HG03575 (cell line): ENCODE measurements at regions not wholly inside any gene's neighbourhood (a gene's known extent, or its start where the extent isn't known, plus 50 kb on each side); places are given as distances from the start of the nearest gene placed in this dataset.
"Not testable (repeated sequence)": the region's sequence is repeated elsewhere in the genome, so short reads cannot be mapped to it uniquely, and the experiment has no call there.

Experiments used
- ATAC-seq: cut with Tn5 transposase; IDR thresholded peaks from one replicate; pipeline ENCODE4 v1.9.1; 2021; ENCODE audit not compliant: unreplicated experiment, insufficient number of reproducible peaks, low FRiP score; ENCODE audit errors: extremely low read depth

DNA sequence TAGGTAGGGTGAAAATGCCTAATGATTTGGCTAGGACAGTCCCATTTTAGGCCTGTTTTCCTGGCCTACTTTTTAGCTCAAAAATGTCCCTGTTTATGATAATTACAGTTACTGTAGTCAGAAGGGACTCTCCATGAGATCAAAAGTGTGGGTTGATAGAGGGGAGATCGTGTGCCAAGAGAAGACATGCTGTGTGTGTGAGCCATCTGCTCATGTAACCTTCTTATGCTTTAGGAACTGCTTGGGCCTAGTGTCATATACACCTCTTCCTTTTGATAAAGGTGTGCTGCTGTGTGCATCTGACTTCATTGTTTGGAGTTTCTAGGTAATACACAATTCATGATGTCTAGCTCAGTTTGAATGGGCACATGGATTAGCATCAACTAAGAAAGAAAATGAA, 786.5 kb downstream of the PDCD6IP start:
- no peak for ATAC-seq

DNA sequence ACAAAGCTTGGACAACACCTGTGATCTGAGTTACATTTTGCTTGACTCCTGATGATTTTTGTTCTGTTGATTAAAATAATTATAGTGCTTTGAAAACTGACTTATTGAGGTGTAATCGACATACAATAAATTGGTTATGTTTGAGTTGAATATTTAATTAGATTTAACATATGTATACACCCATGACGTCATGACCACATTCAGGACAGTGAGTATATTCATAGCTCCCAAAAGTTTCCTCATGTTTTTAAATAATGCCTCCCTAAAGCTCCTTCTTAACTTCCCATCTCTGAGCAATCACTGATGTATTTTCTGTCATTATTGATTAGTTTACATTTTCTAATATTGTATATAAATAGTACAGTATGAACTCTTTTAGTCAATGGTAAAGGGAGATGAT, 801.2 kb downstream of the PDCD6IP start:
- no peak for ATAC-seq

DNA sequence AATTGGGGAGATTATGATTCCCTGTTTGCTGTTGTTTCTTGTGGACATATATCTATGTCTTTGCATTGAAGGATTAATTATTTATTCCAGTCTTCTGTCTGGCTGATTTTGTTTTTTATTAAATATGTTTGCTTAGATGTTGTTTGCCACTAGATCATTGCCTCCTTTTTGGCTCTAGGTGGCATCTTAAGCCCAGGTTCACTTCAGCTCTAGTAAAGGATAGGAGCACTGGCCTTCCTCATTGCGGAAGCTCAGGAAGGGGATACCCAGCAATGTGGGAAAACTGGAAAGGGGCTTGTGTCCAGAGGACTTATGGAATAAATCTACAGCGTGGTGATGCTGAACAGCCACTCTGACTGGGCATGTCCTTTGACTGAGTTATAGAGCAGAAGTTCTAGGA, 821.6 kb downstream of the PDCD6IP start:
- no peak for ATAC-seq

DNA sequence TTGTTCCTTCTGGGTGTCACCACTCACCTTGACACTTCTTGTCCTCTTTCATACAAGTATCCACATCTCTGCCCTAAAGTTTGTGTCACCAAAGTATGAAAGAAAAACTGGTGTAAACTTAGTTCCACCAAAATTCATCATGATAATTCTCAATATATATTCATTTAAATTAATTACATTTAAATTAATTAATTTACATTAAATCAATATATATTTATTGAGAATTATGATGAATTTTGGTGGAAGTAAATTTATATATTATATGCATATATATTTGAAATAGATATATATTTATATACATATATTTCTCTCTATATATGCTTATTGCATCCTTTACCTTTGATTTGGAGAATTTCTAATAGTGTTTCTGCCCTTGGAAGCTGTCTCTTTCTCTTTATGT, 828.3 kb downstream of the PDCD6IP start:
- no peak for ATAC-seq

DNA sequence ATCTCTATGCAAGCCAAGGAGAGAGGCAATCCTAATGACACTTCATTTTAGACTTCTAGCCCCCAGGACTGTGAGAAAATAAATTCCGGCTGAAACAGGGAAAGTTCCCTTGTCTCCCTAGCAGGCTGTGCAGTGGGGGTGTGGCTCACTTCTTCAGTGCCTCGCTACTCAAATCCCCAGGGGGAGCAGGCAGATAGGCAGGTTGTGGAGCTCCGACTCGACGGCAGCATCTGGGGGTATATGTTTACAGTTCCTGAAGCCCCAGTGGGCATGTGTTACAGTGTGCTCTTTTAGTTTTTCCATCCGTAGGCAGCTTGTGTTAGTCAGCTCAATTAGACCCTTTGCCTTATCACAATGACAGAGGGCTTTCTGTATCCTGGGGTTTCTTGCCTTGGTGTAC, 836.5 kb downstream of the PDCD6IP start:
- no peak for ATAC-seq

DNA sequence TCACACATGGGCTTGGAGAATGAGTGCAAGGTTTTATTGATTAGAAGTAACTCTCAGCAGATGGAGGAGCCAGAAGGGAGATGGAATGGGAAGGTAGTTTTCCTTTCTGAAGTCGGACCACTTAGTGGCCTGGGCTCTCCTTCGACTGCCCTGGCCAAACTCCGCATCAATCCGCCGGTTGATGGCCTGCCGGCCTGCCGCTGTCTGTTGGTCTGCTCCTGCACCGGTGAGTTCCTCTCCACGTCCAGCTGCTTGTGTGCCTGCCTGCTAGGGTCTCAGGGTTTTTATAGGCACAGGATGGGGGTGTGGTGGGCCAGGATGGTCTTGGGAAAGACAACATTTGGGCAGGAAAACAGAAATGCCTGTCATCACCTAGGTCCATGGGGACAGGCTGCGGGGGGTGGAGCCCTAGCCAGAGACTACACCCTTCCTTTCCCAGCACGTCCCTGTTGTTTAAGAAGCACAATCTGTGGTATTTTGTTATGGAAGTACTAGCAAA, 837.0 kb downstream of the PDCD6IP start:
- no peak for ATAC-seq

DNA sequence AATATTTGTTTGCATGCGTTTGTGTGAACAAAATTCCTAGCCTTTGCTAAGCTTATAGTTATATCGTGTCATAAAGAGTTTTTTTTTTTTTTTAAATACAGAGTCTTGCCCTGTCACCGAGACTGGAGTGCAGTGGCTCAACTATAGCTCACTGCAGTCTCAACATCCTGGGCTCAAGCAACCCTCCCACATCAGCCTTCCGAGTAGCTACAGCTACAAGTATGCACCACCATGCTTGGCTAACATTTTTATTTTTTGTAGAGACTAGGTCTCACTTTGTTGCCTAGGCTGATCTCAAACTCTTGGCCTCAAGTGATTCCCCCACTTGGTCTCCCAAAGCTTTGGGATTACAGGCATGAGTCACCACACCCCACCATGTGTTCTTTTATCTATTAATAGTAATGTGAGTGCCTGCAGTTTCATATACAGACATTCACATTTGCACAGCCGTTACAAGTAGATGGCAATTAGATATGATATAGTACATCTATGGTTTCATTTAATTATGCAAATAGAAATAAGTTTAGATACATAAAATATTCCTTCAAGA, 848.6 kb downstream of the PDCD6IP start:
- ATAC-seq: no peak

DNA sequence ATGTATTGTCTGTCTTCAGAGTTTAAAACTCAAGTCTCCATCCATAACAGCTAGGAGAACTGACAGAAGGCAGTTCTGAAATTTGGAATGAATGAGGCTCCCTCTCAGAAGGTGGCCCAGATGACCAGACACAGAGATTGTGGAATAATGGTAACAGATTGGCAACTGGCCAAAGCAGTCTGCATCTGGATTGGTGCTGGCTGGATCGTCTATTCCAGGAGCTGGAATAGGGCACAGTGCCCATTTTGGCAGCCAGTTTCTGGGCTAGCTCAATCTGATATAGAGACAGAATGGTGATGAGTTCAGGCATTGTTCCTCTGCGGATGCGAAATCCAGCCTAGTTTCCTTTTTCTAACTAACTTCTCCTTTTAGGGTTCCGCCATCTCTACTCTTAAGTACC, 851.7 kb downstream of the PDCD6IP start:
- no peak for ATAC-seq

DNA sequence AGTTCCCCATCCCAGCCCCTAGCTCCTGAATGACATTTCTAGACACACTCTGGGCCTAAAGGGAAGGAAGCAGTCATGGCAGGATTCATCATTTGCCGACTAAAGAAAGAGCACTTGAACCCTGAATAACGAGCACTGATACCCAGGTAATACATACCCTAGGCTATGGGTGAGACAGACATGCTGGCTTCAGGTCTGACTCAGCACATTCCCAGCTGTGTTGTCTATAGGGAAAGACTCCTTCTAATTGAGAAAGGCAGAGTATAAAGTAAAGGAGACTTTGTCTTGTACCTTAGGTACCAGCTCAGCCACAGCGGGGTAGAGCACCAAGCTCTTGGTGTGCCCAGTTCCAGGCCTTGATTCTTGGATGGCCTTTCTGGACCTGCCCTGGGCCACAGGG, 870.5 kb downstream of the PDCD6IP start:
- ATAC-seq: no peak

DNA sequence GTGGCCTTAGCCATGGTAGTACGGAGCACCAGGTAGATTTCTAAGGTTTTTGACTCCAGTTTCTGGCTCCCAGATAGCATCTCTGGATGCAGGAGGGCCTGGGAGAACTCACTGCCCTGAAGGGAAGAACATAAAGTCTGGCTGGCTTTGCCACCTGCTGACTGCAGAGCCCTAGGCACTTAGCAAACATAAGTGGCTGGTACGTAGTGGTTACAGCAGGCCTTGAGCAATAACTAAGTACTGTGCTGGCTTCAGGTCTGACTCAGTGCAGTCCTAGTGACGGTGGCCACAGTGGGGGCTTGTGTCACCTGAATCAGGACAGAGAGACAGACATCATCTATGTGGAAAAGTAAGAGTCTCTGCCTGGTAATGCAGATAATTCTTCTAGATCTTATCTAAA, 871.1 kb downstream of the PDCD6IP start:
- ATAC-seq: no peak

DNA sequence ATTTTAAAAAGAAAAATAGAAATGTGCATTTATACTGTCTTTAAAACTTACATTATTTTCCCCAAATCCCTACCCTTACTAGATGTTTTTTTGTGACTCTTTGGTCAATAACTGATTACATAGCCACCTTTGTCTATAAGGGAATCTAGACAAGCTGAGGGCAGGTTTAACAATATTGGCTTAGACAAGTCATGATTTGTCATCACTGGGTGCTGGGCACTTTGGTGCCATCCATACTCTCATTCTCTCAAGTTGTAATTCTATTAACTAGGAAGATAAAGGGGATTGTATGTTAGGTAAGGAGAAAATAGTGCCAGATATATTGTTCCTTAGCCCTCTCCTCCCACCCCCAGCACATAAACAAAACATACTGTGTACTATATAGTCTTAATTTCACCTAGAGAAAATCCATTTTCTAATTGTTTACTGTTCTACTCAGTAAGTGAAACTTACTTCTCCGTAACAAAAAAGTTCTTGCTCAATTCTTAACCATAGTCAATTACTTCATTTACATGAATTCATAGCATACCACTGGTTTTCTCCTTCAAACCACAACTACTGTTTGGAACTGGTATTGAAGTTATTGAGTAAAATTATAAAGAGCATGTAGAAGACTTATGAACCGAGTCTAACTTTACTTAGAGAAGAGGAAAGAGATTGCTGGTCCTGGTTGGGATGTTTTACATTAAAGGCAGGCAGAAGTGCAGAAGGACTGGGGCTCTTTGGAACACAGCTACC, 877.1 kb downstream of the PDCD6IP start:
- no peak for ATAC-seq

DNA sequence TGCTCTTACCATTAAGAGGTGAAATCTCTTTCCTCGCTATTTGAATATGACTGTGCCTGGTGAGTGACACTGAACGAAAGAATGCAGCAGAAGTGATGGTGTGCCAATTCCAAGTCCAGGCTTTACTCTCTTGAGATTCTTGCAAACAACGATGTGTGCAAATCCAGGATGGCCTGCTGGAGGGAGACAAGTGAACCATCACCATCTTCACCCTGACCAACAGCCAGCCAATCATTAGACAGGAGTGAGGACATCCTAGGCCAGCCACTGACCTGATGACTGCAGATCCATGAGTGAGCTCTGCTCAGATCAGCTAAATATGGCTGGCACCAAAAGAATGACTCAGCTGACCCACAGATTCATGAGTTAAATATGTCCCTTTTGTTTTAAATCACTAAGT, 878.0 kb downstream of the PDCD6IP start:
- no peak for ATAC-seq

DNA sequence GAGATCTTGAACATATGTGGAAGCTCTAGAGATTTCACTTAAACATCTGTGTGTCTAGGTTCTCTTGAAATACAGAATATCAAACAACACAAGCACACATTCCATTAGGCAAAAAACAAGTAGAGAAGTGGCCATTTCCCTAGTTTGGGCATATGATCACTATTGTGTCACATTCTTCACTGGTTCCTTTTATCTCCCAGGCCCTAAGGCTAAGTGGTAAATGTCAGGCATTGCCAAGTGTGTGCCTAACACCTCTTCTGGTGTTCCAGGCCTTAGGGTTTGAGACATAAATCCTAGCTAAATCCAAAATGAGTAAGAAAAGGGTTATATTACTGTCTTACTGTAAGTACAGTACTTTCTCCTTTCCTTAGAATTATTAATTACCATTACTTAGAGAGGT, 880.1 kb downstream of the PDCD6IP start:
- ATAC-seq: no peak

DNA sequence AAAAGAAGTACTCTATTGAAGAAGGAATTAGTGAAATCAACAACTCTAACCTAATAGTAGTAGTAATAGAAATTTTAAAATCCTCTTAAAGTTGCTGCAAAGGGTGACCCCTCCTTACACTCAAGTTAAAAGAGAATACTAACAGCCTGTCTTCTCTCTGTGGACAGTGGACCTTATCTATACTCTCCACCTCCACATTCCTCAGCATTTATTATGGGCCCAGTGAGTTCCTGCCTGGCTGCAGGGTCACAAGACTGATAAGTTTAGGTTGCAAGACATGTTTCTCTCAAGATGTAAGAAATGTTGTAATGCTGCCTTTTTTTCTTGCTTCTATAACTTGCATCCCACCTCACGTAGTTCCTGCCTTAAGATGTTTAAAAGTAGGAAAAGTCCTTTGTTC, 880.6 kb downstream of the PDCD6IP start:
- not testable (repeated sequence) for ATAC-seq

DNA sequence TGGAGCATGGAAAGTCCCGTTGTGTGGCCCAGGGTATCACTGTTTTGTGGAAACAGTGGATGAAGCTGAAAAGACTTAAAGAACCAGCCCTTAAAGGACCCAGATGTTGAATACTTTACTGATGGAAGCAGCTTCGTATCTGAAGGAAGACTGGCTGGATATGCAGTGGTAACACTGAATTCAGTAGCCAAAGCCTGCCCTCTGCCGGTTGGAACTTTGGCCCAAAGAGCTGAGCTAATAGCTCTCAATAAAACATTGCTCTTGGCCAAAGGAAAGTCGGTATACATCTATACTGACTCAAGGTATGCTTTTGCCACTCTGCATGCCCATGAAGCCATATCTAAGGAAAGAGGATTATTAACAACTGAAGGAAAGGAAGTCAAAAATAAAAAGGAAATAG, 885.4 kb downstream of the PDCD6IP start:
- ATAC-seq: no peak

DNA sequence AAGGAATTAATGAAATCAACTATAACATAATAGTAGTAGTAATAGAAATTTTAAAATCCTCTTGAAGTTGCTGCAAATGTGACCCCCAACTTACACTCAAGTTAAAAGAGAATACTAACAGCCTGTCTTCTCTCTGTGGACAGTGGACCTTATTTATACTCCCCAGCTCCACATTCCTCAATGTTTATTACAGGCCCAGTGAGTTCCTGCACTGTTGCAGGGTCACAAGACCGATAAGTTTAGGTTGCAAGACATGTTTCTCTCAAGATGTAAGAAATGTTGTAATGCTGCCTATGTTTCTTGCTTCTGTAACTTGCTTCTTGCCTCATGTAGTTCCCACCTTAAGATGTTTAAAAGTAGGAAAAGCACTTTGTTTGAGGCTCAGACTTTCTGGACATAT, 888.1 kb downstream of the PDCD6IP start:
- no peak for ATAC-seq

DNA sequence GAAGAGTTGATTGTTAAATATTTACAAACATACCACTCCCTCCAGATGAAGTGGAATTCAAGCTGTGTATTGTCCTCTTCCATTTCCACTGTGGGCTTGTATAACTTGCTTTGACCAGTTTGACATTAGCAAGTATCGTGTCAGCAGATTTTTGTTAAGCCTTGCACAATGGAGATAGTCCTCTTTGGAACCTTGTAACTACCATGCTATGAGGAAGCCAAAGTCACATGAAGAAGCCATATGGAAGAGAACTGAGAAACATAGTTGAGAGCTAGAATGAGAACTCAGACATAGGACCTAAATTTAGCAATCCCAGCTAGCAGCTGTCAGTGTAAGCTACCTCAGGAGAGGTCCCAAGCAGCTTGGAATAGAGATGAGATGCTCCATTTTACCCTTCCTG, 889.2 kb downstream of the PDCD6IP start:
- no peak for ATAC-seq

DNA sequence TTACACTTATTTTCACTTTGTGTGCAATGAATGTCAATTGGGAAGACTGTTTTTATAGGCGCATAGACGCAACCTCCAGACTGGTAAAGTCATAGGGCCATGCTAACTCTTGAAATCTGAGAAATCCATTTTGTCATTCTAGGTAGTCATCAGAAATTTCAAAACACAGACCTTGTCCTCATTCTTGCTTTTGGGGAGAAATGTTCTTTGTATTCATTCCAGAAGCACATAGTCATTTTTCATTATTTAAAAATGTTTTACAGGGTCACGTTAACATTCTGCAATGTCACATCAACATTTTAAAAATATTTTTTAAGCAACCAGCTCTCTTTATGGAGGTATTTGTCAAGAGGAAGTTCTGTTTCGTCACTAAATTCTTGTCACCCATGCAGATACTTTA, 898.4 kb downstream of the PDCD6IP start:
- ATAC-seq: no peak

DNA sequence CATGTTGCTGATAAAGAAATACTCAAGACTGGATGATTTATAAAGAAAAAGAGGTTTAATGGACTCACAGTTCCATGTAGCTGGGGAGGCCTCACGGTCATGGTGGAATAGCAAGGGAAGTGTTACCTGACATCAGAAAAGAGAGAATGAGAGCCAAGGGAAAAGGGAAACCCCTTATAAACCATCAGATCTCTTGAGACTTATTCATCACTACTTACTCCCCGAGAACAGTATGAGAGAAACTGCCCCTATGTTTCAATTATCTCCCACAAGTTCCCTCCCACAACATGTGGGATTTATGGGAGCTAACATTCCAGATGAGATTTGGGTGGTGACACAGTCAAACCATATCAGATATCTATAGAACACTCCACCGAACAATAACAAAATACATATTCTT, 904.6 kb downstream of the PDCD6IP start:
- ATAC-seq: no peak

DNA sequence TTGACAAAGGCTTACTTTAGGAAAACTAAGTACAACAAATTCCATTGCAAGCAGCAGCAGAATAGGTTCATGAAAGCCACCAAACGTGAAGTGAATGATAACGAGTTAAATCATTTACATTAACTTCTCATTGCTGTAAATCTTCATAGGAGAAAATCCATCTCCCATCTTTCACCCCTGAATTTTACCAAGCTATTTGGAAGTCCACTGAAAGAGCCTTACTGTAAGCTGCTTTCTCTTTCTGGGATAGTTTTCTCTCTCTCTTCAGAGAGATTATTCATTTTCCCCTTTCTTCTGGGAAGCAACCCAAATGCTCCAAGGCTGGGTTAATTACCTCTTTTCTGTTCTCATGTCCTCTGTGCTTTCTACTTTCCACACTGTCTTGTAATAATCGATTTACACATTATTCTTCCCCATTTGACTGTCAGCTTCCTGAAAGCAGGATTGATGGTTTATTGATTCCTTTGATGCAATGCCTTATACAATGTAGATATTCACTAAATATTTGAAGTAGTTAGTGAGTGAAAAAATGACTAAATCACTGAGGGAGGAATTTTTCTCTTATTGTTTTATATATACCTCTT, 914.3 kb upstream of the ARPP21 start:
- ATAC-seq: no peak

DNA sequence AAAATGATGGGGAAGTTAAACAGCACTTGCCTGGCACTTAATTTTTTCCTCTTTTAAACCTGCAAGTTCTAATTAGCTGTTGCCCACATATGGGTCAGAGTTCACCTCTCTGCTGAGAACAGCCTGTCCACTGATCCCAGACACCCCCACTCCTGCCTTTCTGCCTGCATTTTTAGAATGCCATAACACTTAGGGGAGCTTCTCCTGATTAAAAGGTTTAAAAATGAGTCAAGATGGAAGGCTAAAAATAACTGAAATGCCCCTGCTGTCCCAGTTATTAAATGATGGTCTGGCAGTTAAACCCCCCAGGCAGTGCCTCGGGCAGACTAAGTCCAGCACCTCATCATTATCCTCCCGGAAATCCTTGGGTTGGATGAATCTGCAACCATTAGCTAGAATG, 913.6 kb upstream of the ARPP21 start:
- no peak for ATAC-seq
